Spleen (tissue), 11 donors: ENCODE measurements at regions not wholly inside any gene's neighbourhood (a gene's known extent, or its start where the extent isn't known, plus 50 kb on each side); places are given as distances from the start of the nearest gene placed in this dataset.
"Not testable (repeated sequence)": the region's sequence is repeated elsewhere in the genome, so short reads cannot be mapped to it uniquely, and the experiment has no call there.

Source experiments
- DNase-seq: peaks from one replicate; pipeline ENCODE4 v3.0.0-alpha.2; 2020
- H3K27ac ChIP-seq, 8 donors: fragments of 200-600 bp; sonication (generic) in 7 of 8; 1 replicate in 4 of 8; 2 replicates in 4 of 8; pipeline versions ENCODE4 v1.5.0 to v1.8.0; 2016 to 2021; ENCODE audit warnings: inconsistent platforms in 4 of 8, mild to moderate bottlenecking in 4 of 8, moderate library complexity in 1 of 8
- H3K27me3 ChIP-seq, 7 donors: fragments of 200-600 bp; sonication (generic) in 6 of 7; replicated peaks in 1 of 7; 1 replicate in 4 of 7; 2 replicates in 3 of 7; pipeline versions ENCODE4 v1.5.0 to v1.8.0; 2016 to 2021; ENCODE audit warnings: inconsistent platforms in 3 of 7, mild to moderate bottlenecking in 1 of 7
- H3K36me3 ChIP-seq, 6 donors: fragments of 200-600 bp; sonication (generic) in 5 of 6; 1 replicate in 4 of 6; 2 replicates in 2 of 6; pipeline versions ENCODE4 v1.5.0 to v1.8.0; 2016 to 2021; ENCODE audit warnings: inconsistent platforms in 2 of 6
- H3K4me1 ChIP-seq, 6 donors: fragments of 200-600 bp; sonication (generic) in 5 of 6; 1 replicate in 3 of 6; 2 replicates in 3 of 6; pipeline versions ENCODE4 v1.5.0 to v1.8.0; 2016 to 2021; ENCODE audit warnings: inconsistent platforms in 3 of 6
- H3K4me3 ChIP-seq, 8 donors: fragments of 200-600 bp; sonication (generic) in 7 of 8; 1 replicate in 4 of 8; 2 replicates in 4 of 8; pipeline versions ENCODE4 v1.5.0 to v1.8.0; 2016 to 2021; ENCODE audit warnings: inconsistent platforms in 4 of 8, mild to moderate bottlenecking in 4 of 8, moderate library complexity in 2 of 8
- H3K9me3 ChIP-seq, 8 donors: fragments of 200-600 bp; sonication (generic) in 7 of 8; 1 replicate in 4 of 8; 2 replicates in 4 of 8; pipeline versions ENCODE4 v1.5.0 to v1.8.0; 2016 to 2021; ENCODE audit warnings: inconsistent platforms in 4 of 8
- CTCF ChIP-seq, 11 experiments: fragments of 200-600 bp in 7 of 11; fragments of 450-650 bp in 4 of 11; sonication (generic) in 4 of 11; IDR thresholded peaks in 8 of 11; conservative IDR thresholded peaks in 3 of 11; 1 replicate in 7 of 11; 2 replicates in 4 of 11; pipeline versions ENCODE4 v1.4.0 to v1.8.0; 2016 to 2021; ENCODE audit warnings: antibody characterized with exemption in 11 of 11, inconsistent platforms in 4 of 11, mild to moderate bottlenecking in 1 of 11
- POLR2A ChIP-seq, 3 donors: fragments of 450-650 bp; IDR thresholded peaks; one replicate each; pipeline ENCODE4 v1.5.1; 2017; ENCODE audit warnings: antibody characterized with exemption in 3 of 3, mild to moderate bottlenecking in 1 of 3
- POLR2AphosphoS5 ChIP-seq, 3 donors: sonication (generic); formaldehyde crosslinking; IDR thresholded peaks; one replicate each; pipeline ENCODE4 v1.5.1; 2017; ENCODE audit warnings: antibody characterized with exemption in 3 of 3
- WGBS, 5 donors: extraction: QIAGEN DNeasy Blood & Tissue Kit in 3 of 5; methylation state at CpG; one replicate each; pipeline versions ENCODE4 v1.1.5 to v1.1.7; 2013 to 2018; 5-methylcytosine and 5-hydroxymethylcytosine counted together
- intact Hi-C: fragments of 100-400 bp; cut with DNase I; formaldehyde crosslinking; loops from one replicate; pipeline ENCODE4 v1.15.0; 2023; ENCODE audit warnings: low total_unique reads
- donor health status: healthy with polysubstance abuse.
- donor health status: DM: no; HTN: no; CAD: no; lungs with moderate emphysema.
- donor health status: DM: no; HTN: no; CAD: no.
- donor health status: Bipolar disorder and iron deficiency.
- donor health status: healthy.
- donor health status: DM: no; HTN: no; CAD: no.
- donor health status: DM: yes; HTN: yes; CAD: no.

- H3K4me1 ChIP-seq = no peaks in the 10 kb centered on the region
- no peak for DNase-seq
- peaks cover 0 to 8% (median 0%) of the 10 kb centered on the region in 7 donors for H3K27me3 ChIP-seq
- no peak overlapping the region for H3K4me3 ChIP-seq
- H3K36me3 ChIP-seq = no peaks in the 10 kb centered on the region
- TF ChIP-seq CTCF (IDR thresholded peaks at IDR 0.05 in 8 of 11, conservative IDR thresholded peaks at IDR 0.05 in 3 of 11) (no peak), POLR2AphosphoS5 (IDR thresholded peaks at IDR 0.05) (no peak), POLR2A (IDR thresholded peaks at IDR 0.05) (no peak)
- whole genome bisulfite sequencing, 5 donors = 61 to 83% (median 76%) methylated on average over 3 of the region's 3 CpGs
- intact Hi-C loops = no loop called here
- H3K27ac ChIP-seq = no peak overlapping the region
- peaks cover 0 to 9% (median under 1%) of the 10 kb centered on the region in 8 donors for H3K9me3 ChIP-seq
These were observed 94.3 kb upstream of the MYO3A start for GRCh38 chr10:25839683-25840082.

- H3K4me1 ChIP-seq, H3K9me3 ChIP-seq, DNase-seq, H3K4me3 ChIP-seq, intact Hi-C loops, H3K27me3 ChIP-seq, H3K36me3 ChIP-seq, H3K27ac ChIP-seq: not testable (repeated sequence)
- WGBS, 5 donors = 89 to 99% (median 96%) methylated on average over 3 of the region's 3 CpGs
These were observed 93.2 kb upstream of the MYO3A start for GRCh38 chr10:25840875-25841274.

- DNase-seq = no peak
- WGBS, 5 donors = 71 to 79% (median 73%) methylated on average over 6 of the region's 6 CpGs
- H3K27ac ChIP-seq = no peak overlapping the region
- peaks cover 0 to 9% (median 0%) of the 10 kb centered on the region in 8 donors for H3K9me3 ChIP-seq
- H3K4me1 ChIP-seq = no peaks in the 10 kb centered on the region
- no peak overlapping the region for H3K4me3 ChIP-seq
- TF ChIP-seq POLR2AphosphoS5 (IDR thresholded peaks at IDR 0.05) = no peak
- TF ChIP-seq POLR2A (IDR thresholded peaks at IDR 0.05) = no peak
- no peak for TF ChIP-seq CTCF (IDR thresholded peaks at IDR 0.05 in 8 of 11, conservative IDR thresholded peaks at IDR 0.05 in 3 of 11)
- H3K27me3 ChIP-seq = peaks cover 0 to 8% (median 0%) of the 10 kb centered on the region in 7 donors
- intact Hi-C loops = no loop called here
- H3K36me3 ChIP-seq = no peaks in the 10 kb centered on the region
These were observed 91.9 kb upstream of the MYO3A start for GRCh38 chr10:25842146-25842545.

GRCh38 chr10:25843551-25844170, 90.4 kb upstream of the MYO3A start:
- no peak overlapping the region for H3K27ac ChIP-seq
- H3K4me1 ChIP-seq = no peaks in the 10 kb centered on the region
- H3K36me3 ChIP-seq = no peaks in the 10 kb centered on the region
- intact Hi-C loops = no loop called here
- no peak for DNase-seq
- no peak for TF ChIP-seq POLR2A (IDR thresholded peaks at IDR 0.05)
- TF ChIP-seq CTCF (IDR thresholded peaks at IDR 0.05 in 8 of 11, conservative IDR thresholded peaks at IDR 0.05 in 3 of 11) = no peak
- TF ChIP-seq POLR2AphosphoS5 (IDR thresholded peaks at IDR 0.05) = no peak
- 79 to 84% (median 84%) methylated on average over 10 of the region's 10 CpGs for WGBS, 5 donors
- H3K4me3 ChIP-seq = no peak overlapping the region
- H3K9me3 ChIP-seq = peaks cover 0 to 9% (median 2%) of the 10 kb centered on the region in 8 donors
- H3K27me3 ChIP-seq = peaks cover 0 to 6% (median 0%) of the 10 kb centered on the region in 7 donors

- WGBS, 5 donors = 81 to 93% (median 83%) methylated on average over 2 of the region's 2 CpGs
- H3K4me1 ChIP-seq, H3K9me3 ChIP-seq, intact Hi-C loops, H3K27me3 ChIP-seq, H3K27ac ChIP-seq, H3K36me3 ChIP-seq, DNase-seq, H3K4me3 ChIP-seq: not testable (repeated sequence)
These were observed 89.3 kb upstream of the MYO3A start for GRCh38 chr10:25844716-25845115.
